GM12878 (cell line): ENCODE measurements at regions not wholly inside any gene's neighbourhood (a gene's known extent, or its start where the extent isn't known, plus 50 kb on each side); places are given as distances from the start of the nearest gene placed in this dataset.

Experiments
- BHLHE40 ChIP-seq, 2 experiments: fragments of 450-650 bp in 1 of 2; IDR thresholded peaks; 2 replicates each; pipeline ENCODE4 v1.6.1; 2011 to 2017; ENCODE audit warnings: low read depth in 2 of 2, borderline replicate concordance in 1 of 2, improper control_type of control experiment in 1 of 2, low read length in 1 of 2, mild to moderate bottlenecking in 1 of 2
- CHD2 ChIP-seq: IDR thresholded peaks from 2 replicates; pipeline ENCODE4 v1.6.1; 2011; ENCODE audit warnings: low read depth, low read length, improper control_type of control experiment, borderline replicate concordance
- CHD4 ChIP-seq: fragments of 200-600 bp; sonication (generic); IDR thresholded peaks from 2 replicates; pipeline ENCODE4 v1.6.1; 2016; ENCODE audit warnings: mild to moderate bottlenecking
- GABPA ChIP-seq: IDR thresholded peaks from 2 replicates; pipeline ENCODE4 v1.6.1; 2014; ENCODE audit warnings: antibody characterized with exemption, low read depth, mild to moderate bottlenecking, inconsistent platforms
- IRF5 ChIP-seq: fragments of 450-650 bp; IDR thresholded peaks from 2 replicates; pipeline ENCODE4 v1.6.1; 2017; ENCODE audit warnings: borderline replicate concordance
- MAX ChIP-seq: IDR thresholded peaks from 2 replicates; pipeline ENCODE4 v1.6.1; 2012; ENCODE audit warnings: low read depth, low read length, improper control_type of control experiment
- MYB ChIP-seq: fragments of 150-350 bp; IDR thresholded peaks from 2 replicates; pipeline ENCODE4 v1.6.1; 2014; ENCODE audit warnings: mild to moderate bottlenecking, low read depth, low read length, borderline replicate concordance
- NBN ChIP-seq: fragments of 450-650 bp; IDR thresholded peaks from 2 replicates; pipeline ENCODE4 v1.6.1; 2016
- NFYB ChIP-seq: IDR thresholded peaks from 2 replicates; pipeline ENCODE4 v1.6.1; 2011; ENCODE audit warnings: low read depth, mild to moderate bottlenecking, low read length, improper control_type of control experiment, moderate library complexity; ENCODE audit not compliant: insufficient read depth
- NRF1 ChIP-seq: conservative IDR thresholded peaks from 2 replicates; pipeline ENCODE4 v1.6.1; 2011; ENCODE audit warnings: mild to moderate bottlenecking, low read depth, low read length, improper control_type of control experiment
- POU2F2 ChIP-seq: IDR thresholded peaks from 3 replicates; pipeline ENCODE4 v1.6.1; 2011; ENCODE audit warnings: low read depth, mild to moderate bottlenecking, low read length, borderline replicate concordance
- RELB ChIP-seq: fragments of 450-650 bp; IDR thresholded peaks from 2 replicates; pipeline ENCODE4 v1.6.1; 2017; ENCODE audit warnings: low read depth, mild to moderate bottlenecking, moderate library complexity
- SPI1 ChIP-seq: IDR thresholded peaks from 2 replicates; pipeline ENCODE4 v1.6.1; 2011; ENCODE audit warnings: low read depth, mild to moderate bottlenecking, low read length, moderate library complexity, borderline replicate concordance; ENCODE audit not compliant: insufficient read depth
- USF2 ChIP-seq: IDR thresholded peaks from 2 replicates; pipeline ENCODE4 v1.6.1; 2011; ENCODE audit warnings: low read depth, low read length, improper control_type of control experiment, borderline replicate concordance
- ZNF592 ChIP-seq: fragments of 450-650 bp; IDR thresholded peaks from 2 replicates; pipeline ENCODE4 v1.6.1; 2017; ENCODE audit warnings: mild to moderate bottlenecking, moderate library complexity
- ZNF687 ChIP-seq: fragments of 450-650 bp; IDR thresholded peaks from 2 replicates; pipeline ENCODE4 v1.6.1; 2017; ENCODE audit warnings: mild to moderate bottlenecking, moderate library complexity
- ZSCAN29 ChIP-seq: fragments of 450-650 bp; IDR thresholded peaks from 2 replicates; pipeline ENCODE4 v1.6.1; 2017; ENCODE audit warnings: mild to moderate bottlenecking, moderate library complexity

GRCh38 chr2:7097353-7097895, 180.2 kb downstream of the RNF144A start (continued):
- no peak for TF ChIP-seq ZNF592
- TF ChIP-seq NBN = peak; percentile 89
- no peak for TF ChIP-seq IRF5
- TF ChIP-seq NRF1 = no peak
- 0 out of 2 replicates have a peak, but pooled peaks have one; percentile 64 for TF ChIP-seq ZNF687
- no peak for TF ChIP-seq CHD2
- no peak for TF ChIP-seq MYB
- no peak for TF ChIP-seq ZSCAN29
- TF ChIP-seq CHD4 = no peak
- TF ChIP-seq RELB = peak; percentile 42; the same call in 1 of the 2 replicates
- TF ChIP-seq NFYB = no peak
- TF ChIP-seq POU2F2 = 0 out of 3 replicates have a peak, but pooled peaks have one; percentile 16
- TF ChIP-seq SPI1 = no peak
- peak; percentile 18; the same call in 1 of the 2 replicates for TF ChIP-seq USF2
- TF ChIP-seq GABPA = no peak
- TF ChIP-seq MAX = peak; percentile 58; the same call in 1 of the 2 replicates
- TF ChIP-seq BHLHE40 (IDR thresholded peaks at IDR 0.05; ENCODE audit: borderline replicate concordance in 1 of 2, low read depth in 2 of 2, low read length in 1 of 2) = peak; percentile 64 to 66; a peak in 3 of 4 replicates
